HG02623 (cell line): ENCODE measurements at regions not wholly inside any gene's neighbourhood (a gene's known extent, or its start where the extent isn't known, plus 50 kb on each side); places are given as distances from the start of the nearest gene placed in this dataset.
"Not testable (repeated sequence)": the region's sequence is repeated elsewhere in the genome, so short reads cannot be mapped to it uniquely, and the experiment has no call there.

Experiments used
- ATAC-seq: cut with Tn5 transposase; IDR thresholded peaks from one replicate; pipeline ENCODE4 v1.9.1; 2021; ENCODE audit warnings: moderate library complexity; ENCODE audit not compliant: unreplicated experiment

- ATAC-seq: no peak
Measured at GRCh38 chr3:176005564-176005963, 1146.4 kb downstream of the NAALADL2 start.

- ATAC-seq: no peak
Measured at GRCh38 chr3:175989161-175989560, 1130.0 kb downstream of the NAALADL2 start.

- no peak for ATAC-seq
Measured at GRCh38 chr3:175988401-175988800, 1129.3 kb downstream of the NAALADL2 start.

- no peak for ATAC-seq
Measured at GRCh38 chr3:175985781-175986180, 1126.6 kb downstream of the NAALADL2 start.

GRCh38 chr3:175983379-175983778 is 1124.2 kb downstream of the NAALADL2 start:
- no peak for ATAC-seq

GRCh38 chr3:175980486-175981090 is 1121.5 kb downstream of the NAALADL2 start:
- ATAC-seq: no peak

GRCh38 chr3:175977968-175978752 is 1119.0 kb downstream of the NAALADL2 start:
- ATAC-seq: no peak

GRCh38 chr3:175969456-175969855 is 1110.3 kb downstream of the NAALADL2 start:
- ATAC-seq: no peak

- no peak for ATAC-seq
Measured at GRCh38 chr3:175965036-175965435, 1105.9 kb downstream of the NAALADL2 start.

GRCh38 chr3:175957427-175957826 is 1098.3 kb downstream of the NAALADL2 start:
- ATAC-seq: no peak

- no peak for ATAC-seq
Measured at GRCh38 chr3:175956964-175957363, 1097.8 kb downstream of the NAALADL2 start.

GRCh38 chr3:175951047-175951694 is 1092.0 kb downstream of the NAALADL2 start:
- no peak for ATAC-seq

GRCh38 chr3:175948041-175948440 is 1088.9 kb downstream of the NAALADL2 start:
- ATAC-seq: no peak

- no peak for ATAC-seq
Measured at GRCh38 chr3:175941352-175941751, 1082.2 kb downstream of the NAALADL2 start.

- ATAC-seq: no peak
Measured at GRCh38 chr3:175940881-175941280, 1081.7 kb downstream of the NAALADL2 start.

- ATAC-seq: no peak
Measured at GRCh38 chr3:175940243-175940642, 1081.1 kb downstream of the NAALADL2 start.

GRCh38 chr3:175937367-175937766 is 1078.2 kb downstream of the NAALADL2 start:
- ATAC-seq: not testable (repeated sequence)

GRCh38 chr3:175932586-175932985 is 1073.5 kb downstream of the NAALADL2 start:
- ATAC-seq: no peak

- no peak for ATAC-seq
Measured at GRCh38 chr3:175919133-175919532, 1060.0 kb downstream of the NAALADL2 start.

GRCh38 chr3:175916191-175916934 is 1057.2 kb downstream of the NAALADL2 start:
- no peak for ATAC-seq

- ATAC-seq: no peak
Measured at GRCh38 chr3:175914785-175915184, 1055.7 kb downstream of the NAALADL2 start.
